Keratinocyte (primary cell): ENCODE measurements at regions not wholly inside any gene's neighbourhood (a gene's known extent, or its start where the extent isn't known, plus 50 kb on each side); places are given as distances from the start of the nearest gene placed in this dataset.

ENCODE experiments used
- EZH2 ChIP-seq: IDR thresholded peaks from one replicate; pipeline ENCODE4 v1.6.1; 2012; ENCODE audit warnings: inconsistent platforms, mild to moderate bottlenecking, low read length, moderate library complexity
- TF ChIP-seq, protein P1 (sequence below), 3 experiments: IDR thresholded peaks in 1 of 3; conservative IDR thresholded peaks in 1 of 3; optimal IDR thresholded peaks in 1 of 3; 2 replicates in 2 of 3; 3 replicates in 1 of 3; pipeline versions ENCODE3 to v1.5.1; 2011; ENCODE audit warnings: low read length in 3 of 3, mild to moderate bottlenecking in 3 of 3, moderate library complexity in 2 of 3, control low read depth in 1 of 3, inconsistent platforms in 1 of 3; ENCODE audit not compliant: insufficient read depth in 2 of 3; ENCODE audit errors: extremely low read depth in 1 of 3

GRCh38 chr4:125116431-125116830 lies 198.3 kb upstream of the FAT4 start:
- TF ChIP-seq, protein P1, sequence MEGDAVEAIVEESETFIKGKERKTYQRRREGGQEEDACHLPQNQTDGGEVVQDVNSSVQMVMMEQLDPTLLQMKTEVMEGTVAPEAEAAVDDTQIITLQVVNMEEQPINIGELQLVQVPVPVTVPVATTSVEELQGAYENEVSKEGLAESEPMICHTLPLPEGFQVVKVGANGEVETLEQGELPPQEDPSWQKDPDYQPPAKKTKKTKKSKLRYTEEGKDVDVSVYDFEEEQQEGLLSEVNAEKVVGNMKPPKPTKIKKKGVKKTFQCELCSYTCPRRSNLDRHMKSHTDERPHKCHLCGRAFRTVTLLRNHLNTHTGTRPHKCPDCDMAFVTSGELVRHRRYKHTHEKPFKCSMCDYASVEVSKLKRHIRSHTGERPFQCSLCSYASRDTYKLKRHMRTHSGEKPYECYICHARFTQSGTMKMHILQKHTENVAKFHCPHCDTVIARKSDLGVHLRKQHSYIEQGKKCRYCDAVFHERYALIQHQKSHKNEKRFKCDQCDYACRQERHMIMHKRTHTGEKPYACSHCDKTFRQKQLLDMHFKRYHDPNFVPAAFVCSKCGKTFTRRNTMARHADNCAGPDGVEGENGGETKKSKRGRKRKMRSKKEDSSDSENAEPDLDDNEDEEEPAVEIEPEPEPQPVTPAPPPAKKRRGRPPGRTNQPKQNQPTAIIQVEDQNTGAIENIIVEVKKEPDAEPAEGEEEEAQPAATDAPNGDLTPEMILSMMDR (optimal IDR thresholded peaks at IDR 0.05 in 1 of 3, IDR thresholded peaks at IDR 0.05 in 1 of 3, conservative IDR thresholded peaks at IDR 0.05 in 1 of 3; ENCODE audit: extremely low read depth in 1 of 3, insufficient read depth in 2 of 3, low read length in 3 of 3), result no peak
- no peak for TF ChIP-seq EZH2
